Activated CD4-positive, alpha-beta T cell treated with anti-CD3 and anti-CD28 coated beads, Interleukin-2, Interleukin-6, amounts not matched to agents 100 ng/mL and 50 ng/mL, durations not matched to agents 16 hours and 8 hours (primary cell): ENCODE measurements at regions not wholly inside any gene's neighbourhood (a gene's known extent, or its start where the extent isn't known, plus 50 kb on each side); places are given as distances from the start of the nearest gene placed in this dataset.

Source experiments
- DNase-seq: peaks from one replicate; pipeline ENCODE4 v3.0.0-alpha.2; 2020

DNA sequence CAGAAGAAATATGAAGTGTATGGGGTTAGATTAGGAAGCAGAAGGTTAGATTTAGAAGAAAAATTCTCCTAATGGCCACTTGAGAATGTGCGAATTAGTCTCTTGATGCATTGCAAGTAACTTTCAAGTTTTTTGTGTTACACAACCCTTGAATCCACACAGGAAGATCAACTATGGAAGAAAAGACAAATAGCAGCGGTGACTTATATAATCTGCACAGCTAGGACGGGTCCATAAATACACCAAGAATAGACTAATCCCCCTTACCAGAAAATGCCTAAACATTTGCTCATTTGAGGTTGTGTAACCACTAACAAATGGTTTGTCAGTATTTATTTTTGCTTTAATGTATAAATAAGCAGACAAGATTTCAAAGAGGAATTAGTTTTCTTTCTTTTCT, 182.6 kb downstream of the TGFB2 start:
- DNase-seq, result no peak

DNA sequence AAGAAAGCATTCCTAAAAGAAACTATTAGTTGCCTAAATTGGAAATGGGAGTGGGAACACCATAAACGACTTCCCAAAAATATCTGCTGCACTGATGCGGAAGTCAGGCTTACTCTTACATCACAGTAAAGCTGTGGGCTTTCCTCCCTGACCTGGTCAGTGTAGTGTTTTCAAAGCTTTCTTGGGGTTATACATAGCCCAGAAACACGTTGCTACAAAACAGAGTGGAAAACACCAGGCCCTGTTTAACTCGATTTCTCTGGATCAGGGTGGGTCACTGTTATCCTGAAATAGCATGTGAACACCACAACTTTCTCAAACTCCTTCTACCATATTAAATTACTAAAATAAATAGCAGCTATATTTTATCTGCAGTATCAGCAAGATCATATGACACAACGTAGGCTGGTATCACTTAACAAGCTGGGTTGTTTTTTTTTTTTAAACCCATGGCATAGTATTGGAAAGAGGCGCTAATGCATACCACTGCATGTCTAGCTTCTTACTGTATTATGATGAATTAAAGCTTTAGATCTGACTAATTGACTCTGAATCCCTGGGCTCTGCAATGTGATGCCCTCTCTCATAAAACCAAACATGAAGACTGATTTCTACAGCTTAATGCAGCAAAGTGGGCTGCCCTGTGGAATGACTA, 184.6 kb downstream of the TGFB2 start:
- no peak for DNase-seq

DNA sequence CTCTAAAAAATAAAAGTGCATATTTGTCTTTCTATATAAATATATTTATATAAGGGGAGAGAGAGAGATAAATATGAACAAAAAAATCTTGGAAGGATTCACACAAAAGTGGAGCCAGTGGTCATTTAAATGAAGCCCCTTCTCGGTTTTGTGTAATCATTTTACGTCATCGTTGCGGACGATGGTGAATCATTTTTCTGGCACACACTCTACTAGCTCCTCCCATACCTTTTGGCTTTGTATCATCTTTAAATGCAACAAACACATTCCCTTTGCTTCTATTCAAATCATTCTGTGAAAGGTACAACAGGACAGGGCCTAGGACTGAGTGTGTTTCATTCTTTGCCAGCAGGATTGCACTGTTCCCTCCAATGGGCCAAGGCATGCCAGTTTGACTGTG, 186.8 kb downstream of the TGFB2 start:
- no peak for DNase-seq

DNA sequence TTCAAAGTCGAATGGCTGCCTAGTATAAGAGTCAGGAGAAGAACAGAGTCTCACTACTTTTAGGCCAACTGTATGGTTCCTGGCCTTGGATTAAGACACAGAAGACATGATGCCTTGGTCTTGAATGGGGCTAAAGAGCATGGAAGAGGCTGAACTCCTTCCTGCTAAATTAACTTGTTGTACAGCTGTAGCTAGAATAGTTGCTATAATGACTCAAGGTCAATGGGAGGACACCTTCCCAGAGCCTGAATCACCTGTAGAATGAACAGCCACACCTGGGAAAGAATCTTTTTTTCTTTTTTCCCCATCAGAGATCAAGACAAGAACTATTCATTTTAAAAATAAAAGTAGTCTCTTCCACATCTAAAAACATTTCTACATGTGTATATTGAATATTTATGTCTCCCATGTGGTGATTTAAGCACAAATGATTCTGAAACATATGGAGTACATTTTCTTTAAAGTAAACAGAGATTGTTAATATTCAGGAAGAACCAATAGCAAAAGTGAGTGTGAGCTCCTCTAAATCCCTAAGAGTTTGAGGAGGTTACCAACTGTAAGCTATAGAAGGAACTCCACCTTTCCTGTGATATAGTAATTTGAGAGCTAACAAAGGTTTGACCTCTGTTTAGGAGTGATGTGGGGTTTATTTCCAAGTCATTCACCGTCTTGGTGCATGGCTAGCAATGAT, 191.3 kb downstream of the TGFB2 start:
- no peak for DNase-seq

DNA sequence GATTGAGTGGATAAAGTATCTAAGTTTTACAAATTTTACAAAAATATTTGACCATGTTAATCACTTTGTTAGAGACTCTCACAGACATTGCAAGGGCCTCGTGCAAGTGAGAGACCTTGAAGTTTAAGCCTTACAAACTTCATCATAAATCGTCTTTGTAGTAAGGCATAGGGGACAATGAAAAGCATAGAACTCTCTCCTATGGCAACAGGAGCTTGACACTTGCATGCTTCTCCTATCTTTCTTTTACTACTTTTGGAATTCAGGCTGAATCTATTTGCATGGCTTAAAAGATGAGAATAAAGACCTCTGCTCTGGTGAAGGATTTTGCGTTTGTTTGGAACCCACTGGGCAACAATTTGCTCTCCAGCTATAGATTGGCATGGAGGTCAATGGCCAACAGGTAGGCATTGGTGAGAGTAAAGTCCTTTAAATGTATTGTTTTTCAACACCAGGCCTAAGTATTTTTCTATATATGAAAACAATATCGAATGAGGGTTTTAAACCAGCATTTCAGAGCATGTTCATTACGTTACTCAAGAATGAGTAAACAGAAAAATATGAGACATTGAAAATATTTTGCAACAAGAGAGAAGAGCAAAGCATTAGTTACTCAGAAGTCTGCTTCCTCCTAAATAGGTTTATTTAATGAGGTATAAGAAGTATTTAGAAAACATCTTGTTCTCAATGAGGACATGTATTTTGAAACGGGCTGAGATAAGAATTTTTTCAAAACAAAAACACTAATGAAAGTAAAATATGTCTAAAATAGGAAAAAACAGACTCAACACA, 192.2 kb downstream of the TGFB2 start:
- DNase-seq, result no peak

DNA sequence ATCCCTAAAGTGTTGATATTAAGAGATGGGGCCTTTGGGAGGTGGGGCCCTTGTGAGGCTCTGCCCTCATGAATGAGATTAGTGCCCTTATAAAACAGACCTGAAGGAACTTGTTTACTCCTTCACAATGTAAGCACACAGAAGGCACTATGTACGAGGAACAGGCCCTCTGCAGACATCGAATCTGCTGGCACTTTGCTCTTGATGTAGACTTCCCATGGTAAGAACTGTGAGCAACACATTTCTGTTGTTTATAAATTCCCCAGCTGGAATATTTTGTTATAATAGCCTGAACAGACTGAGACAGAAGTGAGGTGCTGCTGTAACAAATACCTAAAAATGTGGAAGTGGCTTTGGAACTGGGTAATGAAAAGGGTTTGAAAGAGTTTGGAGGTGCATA, 193.2 kb downstream of the TGFB2 start:
- DNase-seq, result no peak

DNA sequence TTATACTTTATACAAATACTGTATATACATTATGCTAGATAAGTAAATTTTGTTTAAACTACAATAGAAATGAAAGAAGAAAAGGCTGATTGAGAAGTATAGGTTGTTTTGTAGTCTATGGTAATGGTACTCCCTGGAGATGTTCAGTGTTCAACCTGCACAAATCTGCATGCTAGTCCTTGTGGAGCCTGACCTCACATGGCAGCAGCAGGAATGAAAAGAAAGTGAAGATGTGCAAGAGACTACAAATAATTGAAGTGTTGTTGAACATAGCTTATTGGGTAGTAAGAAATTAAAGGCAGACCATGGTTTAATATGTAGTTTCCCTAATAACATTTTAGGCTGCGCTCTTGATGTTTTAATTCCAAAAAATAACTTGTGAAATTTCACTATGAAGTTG, 201.2 kb downstream of the TGFB2 start:
- no peak for DNase-seq

DNA sequence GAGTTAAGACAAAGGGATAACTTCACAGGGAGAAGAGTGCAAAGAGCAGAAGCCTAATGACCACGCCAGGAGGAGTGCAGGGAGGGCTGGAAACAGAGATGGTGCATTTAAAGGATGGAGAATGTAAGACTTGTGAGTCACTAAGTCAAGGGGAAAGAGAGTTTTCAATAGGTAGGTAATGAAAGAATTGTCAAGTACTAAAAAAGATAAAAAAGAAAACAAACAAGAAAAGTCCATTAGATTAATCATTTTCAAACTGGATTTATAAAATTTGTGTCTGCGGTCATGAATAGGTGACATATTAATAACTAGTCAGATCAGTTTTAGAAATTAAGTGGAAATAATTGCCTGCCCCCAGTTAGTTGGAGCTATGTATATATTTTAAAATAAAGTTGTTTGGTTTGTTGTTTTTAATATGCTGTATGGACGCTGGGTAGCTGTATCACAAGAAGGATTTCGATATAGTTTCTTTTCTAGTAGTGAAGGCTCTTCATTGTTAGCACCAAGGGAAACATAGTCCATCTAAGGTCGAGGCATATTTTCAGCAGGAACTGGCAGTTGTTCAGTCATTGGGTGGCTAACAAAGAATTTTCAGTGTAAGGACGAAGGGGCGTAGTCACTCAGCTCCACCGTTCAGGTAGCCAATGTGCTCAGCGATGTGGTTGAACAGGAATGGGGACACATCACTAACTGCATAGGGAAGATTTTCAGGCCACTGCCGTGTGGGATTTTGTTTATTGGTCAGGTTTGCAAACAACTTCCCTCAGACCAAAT, 203.0 kb downstream of the TGFB2 start:
- DNase-seq, result no peak

DNA sequence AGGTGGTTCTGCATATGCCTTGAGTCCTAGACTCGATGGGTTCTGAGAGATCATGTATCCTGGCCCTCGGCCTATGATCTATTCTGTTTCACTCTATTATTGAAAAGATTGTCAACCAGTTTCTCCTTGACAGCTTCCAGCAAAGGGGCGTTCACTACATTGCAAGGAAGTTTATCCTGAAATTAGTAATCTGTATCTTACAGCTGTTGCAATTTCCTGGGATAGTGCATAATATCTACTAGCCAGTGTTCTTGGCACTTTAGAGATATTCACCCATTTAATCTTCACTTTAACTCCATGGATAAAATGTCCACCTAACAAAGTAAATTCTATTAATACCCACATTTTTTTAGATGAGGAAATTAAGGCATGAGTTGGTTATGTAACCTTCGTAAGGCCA, 203.6 kb downstream of the TGFB2 start:
- DNase-seq, result no peak

DNA sequence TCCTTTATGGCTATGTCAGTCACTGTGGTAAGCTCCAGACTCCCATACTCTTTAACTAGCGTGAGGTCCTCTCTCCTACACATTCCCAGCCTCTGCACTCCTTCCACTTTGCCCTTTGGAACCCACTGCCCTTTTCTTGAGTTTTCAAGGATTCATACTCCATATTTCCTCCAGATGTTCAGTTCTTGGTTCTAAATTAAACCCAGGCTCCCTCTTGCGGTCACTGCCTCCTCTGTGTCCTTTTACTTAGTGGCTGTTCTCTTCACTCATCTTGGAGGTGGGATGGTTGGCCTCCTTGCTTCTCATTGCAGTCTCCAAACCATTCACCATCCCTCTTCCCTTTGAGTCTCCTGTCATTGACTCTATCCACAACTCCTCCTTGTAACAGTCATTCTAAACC, 208.1 kb downstream of the TGFB2 start:
- DNase-seq, result no peak

DNA sequence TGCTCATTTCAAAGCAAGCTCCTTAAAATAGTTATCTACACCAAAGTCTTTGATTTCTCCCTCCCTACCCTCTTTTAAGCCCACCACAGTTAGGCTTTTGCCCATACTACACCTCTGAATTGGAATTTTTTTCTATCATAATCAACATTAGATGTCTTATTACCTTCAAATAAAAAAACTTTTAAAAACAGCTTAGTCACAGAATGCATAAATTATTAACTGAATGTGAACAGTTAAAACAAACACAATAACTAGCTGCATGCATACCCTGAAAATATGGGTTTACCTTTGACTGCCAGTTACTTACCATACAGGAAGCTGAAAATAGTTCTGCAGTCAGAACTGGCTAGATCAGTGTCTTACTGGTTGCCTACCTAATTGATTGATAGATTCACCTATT, 210.9 kb downstream of the TGFB2 start:
- DNase-seq, result no peak

DNA sequence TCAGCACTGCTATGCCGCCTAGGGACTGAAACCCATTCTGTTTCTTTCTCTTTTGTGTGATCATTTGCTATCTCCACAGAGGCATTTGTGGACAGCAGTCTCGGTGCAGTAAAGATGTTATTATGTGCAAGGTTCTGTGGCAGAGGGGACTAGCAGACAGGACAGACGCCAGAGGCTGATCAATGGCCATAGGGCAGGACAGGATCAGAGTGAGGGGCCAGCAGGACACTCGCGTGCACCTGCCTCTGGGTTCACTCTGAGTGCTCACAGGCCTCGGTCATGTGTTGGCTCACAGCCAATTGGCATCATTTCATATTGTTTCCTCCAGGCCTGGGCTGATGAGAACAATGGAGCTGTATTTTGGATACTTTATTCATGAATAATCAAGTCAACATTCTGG, 212.6 kb downstream of the TGFB2 start:
- no peak for DNase-seq

DNA sequence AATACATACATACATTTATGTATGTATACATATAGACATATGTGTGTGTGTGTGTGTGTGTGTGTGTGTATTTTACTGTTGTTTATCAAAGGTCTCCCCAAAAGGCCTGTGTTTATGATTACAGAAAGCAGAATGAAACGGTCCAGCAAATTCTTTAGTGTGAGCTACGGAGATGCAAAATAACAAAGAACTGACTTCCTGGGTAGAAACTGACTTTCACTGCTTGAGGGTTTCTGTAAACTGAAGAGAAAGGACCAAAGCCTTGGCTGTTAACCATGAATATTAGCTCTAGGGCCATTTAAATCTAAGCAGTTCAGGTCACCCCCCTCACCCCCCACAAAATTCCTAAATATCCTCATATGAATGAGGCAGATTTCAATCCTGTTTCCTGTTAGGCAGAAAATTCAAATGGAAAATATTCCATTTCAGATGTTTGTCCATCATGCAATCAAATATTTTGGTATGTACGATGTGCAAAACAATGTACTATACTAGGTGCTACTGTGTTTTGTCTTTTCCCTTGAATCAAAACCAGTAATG, 213.2 kb downstream of the TGFB2 start:
- DNase-seq, result no peak

DNA sequence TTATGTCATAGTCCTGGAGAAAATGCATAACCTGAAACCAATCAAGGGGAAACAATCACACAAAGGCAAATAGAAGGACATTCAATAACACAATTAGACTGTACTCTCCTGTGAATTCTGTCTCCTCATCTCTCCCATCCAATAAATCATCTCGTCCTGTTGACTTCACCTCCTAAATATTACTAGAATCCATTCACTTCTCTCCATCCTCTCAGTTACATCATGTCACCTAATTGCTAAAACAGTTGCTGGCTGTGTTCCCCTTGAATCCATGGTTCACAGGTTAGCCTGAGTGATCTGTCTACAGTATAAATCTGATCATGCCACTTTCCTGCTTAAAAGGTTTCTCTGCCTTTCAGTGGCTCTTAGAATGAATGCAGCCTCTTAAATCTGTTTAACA, 220.2 kb downstream of the TGFB2 start:
- DNase-seq, result no peak

DNA sequence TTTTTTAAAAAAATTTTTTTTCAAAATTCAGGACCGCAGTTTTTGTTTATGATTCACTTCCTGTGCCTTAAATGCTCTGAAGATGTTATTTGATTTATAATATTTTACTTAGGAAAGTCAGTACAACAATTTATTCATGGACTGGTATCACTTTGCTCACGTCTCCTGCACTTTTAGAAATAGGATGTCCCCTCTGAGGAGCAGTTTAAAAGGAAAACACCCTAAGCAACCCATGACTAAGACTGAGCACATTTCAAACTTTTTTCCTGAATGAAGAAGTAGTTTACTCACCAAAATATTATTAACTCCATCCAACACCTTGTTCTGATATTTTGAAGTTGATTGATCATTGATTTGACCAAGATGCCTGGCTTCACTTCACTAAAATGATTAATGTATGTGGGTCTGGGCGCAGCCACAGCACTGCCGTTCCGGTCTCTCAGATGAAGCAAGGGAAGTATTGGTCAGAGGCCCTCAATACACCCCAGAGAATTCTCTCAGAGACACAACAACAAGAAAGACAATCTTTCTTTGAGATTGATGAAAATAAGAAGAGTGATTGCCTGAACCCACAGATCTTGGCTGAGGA, 223.9 kb downstream of the TGFB2 start:
- DNase-seq, result no peak

DNA sequence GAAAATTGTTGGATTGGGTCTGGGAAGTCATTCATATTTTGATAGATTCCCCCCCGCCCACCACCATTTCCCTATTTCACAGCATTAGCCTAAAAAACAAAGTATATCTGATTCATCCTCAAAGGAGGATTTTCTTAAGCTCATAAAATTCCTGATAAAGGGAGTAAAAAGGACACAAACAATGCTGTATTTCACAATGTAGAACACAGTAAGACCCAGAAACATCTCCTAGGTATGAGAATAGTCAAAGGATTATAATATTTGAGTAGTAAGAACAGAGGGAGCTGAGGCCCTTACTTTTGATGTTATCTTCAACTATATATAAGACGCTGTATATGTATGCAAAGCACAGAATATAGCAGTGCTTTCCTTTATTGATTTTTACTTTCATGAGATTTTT, 225.3 kb downstream of the TGFB2 start:
- DNase-seq, result no peak

DNA sequence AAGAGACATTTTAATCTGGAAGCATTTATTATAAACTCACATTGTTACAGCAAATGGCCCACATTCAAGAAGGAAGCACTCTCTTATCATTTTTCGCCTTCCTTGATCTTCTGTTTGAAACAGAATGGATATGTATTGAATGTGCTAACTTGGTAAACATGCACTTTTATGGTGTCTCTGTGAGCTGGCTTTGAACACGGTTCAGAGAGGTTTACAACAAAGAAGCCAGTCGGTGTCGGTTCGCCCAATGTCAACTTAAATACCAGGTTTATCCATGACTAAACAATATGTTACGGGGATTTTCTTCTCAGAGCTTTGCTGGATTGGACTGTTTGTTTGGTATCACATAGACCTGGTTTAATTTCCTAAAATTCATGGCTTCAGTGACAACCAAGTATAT, 226.4 kb downstream of the TGFB2 start:
- DNase-seq, result no peak

DNA sequence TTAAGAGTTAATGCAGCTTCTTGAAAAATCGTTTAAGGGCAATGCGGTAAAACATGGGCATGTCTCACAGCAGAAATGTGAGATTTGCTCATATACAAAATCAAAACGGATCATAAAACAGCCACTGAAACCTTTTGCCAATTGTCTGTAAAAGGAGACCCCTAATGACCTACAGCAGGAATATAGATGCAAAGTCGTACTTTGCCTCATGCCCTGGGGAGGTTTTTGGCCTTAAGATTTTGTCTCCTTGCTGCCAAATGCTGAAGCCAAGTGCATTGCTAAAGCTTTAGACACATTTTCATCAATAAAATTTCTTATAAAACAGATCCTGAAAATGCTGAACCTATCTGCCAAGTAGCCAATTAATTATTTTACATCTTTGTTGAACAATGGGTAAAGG, 226.9 kb downstream of the TGFB2 start:
- DNase-seq, result no peak

DNA sequence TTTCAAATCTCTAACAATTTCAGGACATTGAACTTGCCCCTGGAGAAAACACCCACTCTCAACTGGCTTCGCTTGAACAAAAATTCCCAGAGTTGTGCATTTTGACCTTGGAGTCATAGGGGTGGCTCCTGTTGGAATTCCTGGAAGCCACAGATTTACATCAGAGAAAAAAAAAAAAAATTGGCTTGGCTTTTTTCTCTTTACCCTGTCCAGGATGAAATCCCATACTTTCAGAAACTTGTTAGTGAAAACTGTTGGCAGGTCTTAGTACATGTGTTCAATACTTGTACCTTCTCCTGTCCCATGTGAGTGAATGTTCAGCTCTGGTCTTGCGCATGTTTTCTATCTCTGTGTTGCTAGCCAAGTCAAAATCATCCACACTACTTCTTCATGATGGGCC, 228.8 kb downstream of the TGFB2 start:
- DNase-seq, result no peak

DNA sequence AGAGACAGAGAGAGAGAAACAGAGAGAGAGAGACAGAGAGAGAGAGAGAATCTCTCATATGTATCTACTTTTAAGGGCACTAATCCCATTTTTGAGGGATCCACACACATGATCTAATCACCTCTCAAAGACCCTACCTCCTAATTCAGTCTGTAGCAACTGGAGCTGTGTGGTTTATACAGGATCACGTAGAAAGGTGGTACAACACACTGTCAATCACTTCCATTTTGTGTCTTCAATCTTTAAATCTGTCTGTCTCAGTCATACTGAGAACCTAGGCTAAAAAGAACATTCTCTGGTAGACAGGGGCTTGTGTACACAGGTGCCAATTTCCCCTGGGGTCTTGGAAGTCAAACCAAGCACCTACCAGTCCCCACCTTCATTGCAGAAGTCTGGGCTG, 229.9 kb downstream of the TGFB2 start:
- no peak for DNase-seq

DNA sequence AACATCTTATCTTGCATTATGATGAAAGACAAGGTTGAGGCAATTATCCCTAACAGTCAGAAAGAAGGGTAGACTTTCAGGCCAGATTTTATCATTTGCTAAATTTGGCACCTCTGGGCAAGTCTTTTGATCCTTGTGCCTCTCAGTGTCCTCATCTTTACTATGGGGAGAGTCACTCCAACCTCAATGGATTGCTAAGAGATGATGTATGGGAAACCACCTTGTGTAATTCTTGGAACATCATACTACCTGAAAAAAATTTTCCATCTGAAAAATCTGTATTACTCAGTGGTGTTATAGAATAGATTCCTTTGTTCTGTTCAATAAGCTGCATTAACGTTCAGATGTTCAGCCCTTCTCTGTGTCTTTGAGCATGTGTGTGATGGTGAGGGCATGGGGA, 230.7 kb downstream of the TGFB2 start:
- no peak for DNase-seq

DNA sequence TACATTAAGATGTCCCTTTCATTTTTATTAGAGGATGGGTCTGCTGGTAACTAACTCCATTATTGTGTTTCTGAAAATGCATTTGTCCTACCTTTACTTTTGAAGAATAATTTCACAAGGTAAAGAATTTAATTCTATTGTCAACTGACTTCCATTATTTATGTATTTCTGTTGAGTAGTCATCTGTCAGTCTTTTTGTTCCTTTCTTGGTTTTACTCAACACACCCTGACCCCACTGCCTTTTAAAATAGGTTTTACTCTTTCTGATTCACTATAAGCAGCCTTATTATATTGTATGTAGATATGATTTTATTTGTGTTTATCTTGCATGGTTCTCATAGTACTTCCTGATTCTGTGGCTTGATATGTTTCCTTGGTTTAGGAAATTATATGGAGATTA, 237.5 kb downstream of the TGFB2 start:
- DNase-seq, result no peak
